MM.1S (cell line): ENCODE measurements at regions not wholly inside any gene's neighbourhood (a gene's known extent, or its start where the extent isn't known, plus 50 kb on each side); places are given as distances from the start of the nearest gene placed in this dataset.

Experiments
- DNase-seq: peaks from one replicate; pipeline ENCODE4 v3.0.0-alpha.2; 2015
- H2AFZ ChIP-seq: fragments of 300-600 bp; sonication (generic); 2 replicates; pipeline ENCODE4 v1.6.0; 2016; ENCODE audit warnings: antibody characterized with exemption, low read length
- H3F3A ChIP-seq: fragments of 300-600 bp; sonication (generic); 2 replicates; pipeline ENCODE4 v1.6.1; 2016; ENCODE audit warnings: mild to moderate bottlenecking, antibody characterized with exemption, low read length, moderate library complexity, mixed read lengths; ENCODE audit not compliant: insufficient read depth
- H3K27ac ChIP-seq: fragments of 300-600 bp; sonication (generic); 2 replicates; pipeline ENCODE4 v1.5.1; 2016; ENCODE audit warnings: mild to moderate bottlenecking, low read length
- H3K27me3 ChIP-seq: fragments of 300-600 bp; sonication (generic); replicated peaks from 2 replicates; pipeline ENCODE4 v1.6.0; 2016; ENCODE audit warnings: low read length; ENCODE audit not compliant: insufficient read depth
- H3K36me3 ChIP-seq: fragments of 300-600 bp; sonication (generic); replicated peaks from 2 replicates; pipeline ENCODE4 v1.6.1; 2016; ENCODE audit warnings: mild to moderate bottlenecking, low read length, mixed read lengths; ENCODE audit not compliant: insufficient read depth
- H3K4me1 ChIP-seq: fragments of 300-600 bp; sonication (generic); 2 replicates; pipeline ENCODE4 v1.6.1; 2016; ENCODE audit warnings: low read length, mixed read lengths
- H3K4me2 ChIP-seq: fragments of 300-600 bp; sonication (generic); 2 replicates; pipeline ENCODE4 v1.6.0; 2016; ENCODE audit warnings: low read depth, low read length
- H3K4me3 ChIP-seq: fragments of 300-600 bp; sonication (generic); 2 replicates; pipeline ENCODE4 v1.5.1; 2016; ENCODE audit warnings: low read length, mixed read lengths
- H3K79me2 ChIP-seq: fragments of 300-600 bp; sonication (generic); 2 replicates; pipeline ENCODE4 v1.6.1; 2016; ENCODE audit warnings: mixed run types, low read length, mixed read lengths
- H3K9ac ChIP-seq: fragments of 300-600 bp; sonication (generic); 2 replicates; pipeline ENCODE4 v1.6.1; 2016; ENCODE audit warnings: low read length, mixed read lengths
- H3K9me2 ChIP-seq: fragments of 300-600 bp; sonication (generic); replicated peaks from 2 replicates; pipeline ENCODE4 v1.6.1; 2016; ENCODE audit warnings: mild to moderate bottlenecking, low read length, mixed read lengths; ENCODE audit not compliant: insufficient read depth
- H3K9me3 ChIP-seq: fragments of 300-600 bp; sonication (generic); replicated peaks from 2 replicates; pipeline ENCODE4 v1.6.1; 2016; ENCODE audit warnings: mild to moderate bottlenecking, low read length, mixed read lengths; ENCODE audit not compliant: insufficient read depth
- H4K20me1 ChIP-seq: fragments of 300-600 bp; sonication (generic); 2 replicates; pipeline ENCODE4 v1.6.1; 2016; ENCODE audit warnings: mild to moderate bottlenecking, low read length, moderate library complexity, mixed read lengths; ENCODE audit not compliant: insufficient read depth
- EZH2 ChIP-seq: fragments of 300-600 bp; sonication (generic); optimal IDR thresholded peaks from 2 replicates; pipeline ENCODE3; 2017; ENCODE audit warnings: low read depth, mild to moderate bottlenecking, antibody characterized with exemption, low read length, mixed read lengths
- EZH2phosphoT487 ChIP-seq: fragments of 300-600 bp; sonication (generic); IDR thresholded peaks from 2 replicates; pipeline ENCODE4 v1.6.1; 2018; ENCODE audit warnings: antibody characterized with exemption, low read length
- TF ChIP-seq, protein P1 (sequence below): fragments of 300-600 bp; sonication (generic); IDR thresholded peaks from 2 replicates; pipeline ENCODE4 v1.5.1; 2016; ENCODE audit warnings: antibody characterized with exemption, low read length, mixed read lengths

DNA sequence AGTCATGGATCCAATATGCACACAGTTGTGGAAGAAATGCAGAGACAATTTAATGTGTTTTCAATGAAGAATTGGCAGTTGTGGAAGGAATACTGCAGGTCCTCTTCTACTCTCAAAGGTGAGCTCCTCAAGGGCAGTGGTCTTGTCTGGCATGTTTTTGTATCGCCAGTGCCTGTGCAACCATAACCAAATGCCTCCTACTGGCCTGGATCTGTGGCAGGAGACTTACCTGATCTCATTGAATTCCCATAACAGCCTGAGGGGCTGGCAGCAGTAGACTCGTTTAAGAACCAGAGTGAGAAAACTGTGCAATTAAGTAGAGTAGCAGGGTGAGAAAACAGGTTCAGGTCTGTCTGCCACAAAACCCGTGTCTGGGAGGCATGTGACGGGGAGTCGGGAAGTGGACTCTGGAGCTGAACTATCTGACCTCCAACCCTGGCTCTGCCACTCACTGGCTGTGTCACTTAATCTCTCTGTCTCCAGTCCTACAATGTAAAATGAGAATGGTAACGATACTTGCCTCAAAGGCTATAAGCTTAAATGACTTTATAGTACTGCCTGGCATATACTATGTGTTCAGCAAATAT, 268.2 kb upstream of the SSTR1 start:
- Histone ChIP-seq H3K9ac (no peak overlapping the region), H3K9me3 (no peaks in the 10 kb centered on the region), H3K27ac (no peak overlapping the region), H3K79me2 (no peaks in the 10 kb centered on the region), H2AFZ (no peak overlapping the region), H3K4me2 (no peak overlapping the region), H4K20me1 (no peaks in the 10 kb centered on the region), H3K4me3 (no peak overlapping the region), H3K36me3 (no peaks in the 10 kb centered on the region), H3K9me2 (no peaks in the 10 kb centered on the region), H3K27me3 (no peaks in the 10 kb centered on the region), H3K4me1 (no peaks in the 10 kb centered on the region), H3F3A (no peaks in the 10 kb centered on the region)
- no peak for DNase-seq
- TF ChIP-seq EZH2phosphoT487 (no peak), EZH2 (no peak)
- TF ChIP-seq, protein P1, sequence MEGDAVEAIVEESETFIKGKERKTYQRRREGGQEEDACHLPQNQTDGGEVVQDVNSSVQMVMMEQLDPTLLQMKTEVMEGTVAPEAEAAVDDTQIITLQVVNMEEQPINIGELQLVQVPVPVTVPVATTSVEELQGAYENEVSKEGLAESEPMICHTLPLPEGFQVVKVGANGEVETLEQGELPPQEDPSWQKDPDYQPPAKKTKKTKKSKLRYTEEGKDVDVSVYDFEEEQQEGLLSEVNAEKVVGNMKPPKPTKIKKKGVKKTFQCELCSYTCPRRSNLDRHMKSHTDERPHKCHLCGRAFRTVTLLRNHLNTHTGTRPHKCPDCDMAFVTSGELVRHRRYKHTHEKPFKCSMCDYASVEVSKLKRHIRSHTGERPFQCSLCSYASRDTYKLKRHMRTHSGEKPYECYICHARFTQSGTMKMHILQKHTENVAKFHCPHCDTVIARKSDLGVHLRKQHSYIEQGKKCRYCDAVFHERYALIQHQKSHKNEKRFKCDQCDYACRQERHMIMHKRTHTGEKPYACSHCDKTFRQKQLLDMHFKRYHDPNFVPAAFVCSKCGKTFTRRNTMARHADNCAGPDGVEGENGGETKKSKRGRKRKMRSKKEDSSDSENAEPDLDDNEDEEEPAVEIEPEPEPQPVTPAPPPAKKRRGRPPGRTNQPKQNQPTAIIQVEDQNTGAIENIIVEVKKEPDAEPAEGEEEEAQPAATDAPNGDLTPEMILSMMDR = no peak

DNA sequence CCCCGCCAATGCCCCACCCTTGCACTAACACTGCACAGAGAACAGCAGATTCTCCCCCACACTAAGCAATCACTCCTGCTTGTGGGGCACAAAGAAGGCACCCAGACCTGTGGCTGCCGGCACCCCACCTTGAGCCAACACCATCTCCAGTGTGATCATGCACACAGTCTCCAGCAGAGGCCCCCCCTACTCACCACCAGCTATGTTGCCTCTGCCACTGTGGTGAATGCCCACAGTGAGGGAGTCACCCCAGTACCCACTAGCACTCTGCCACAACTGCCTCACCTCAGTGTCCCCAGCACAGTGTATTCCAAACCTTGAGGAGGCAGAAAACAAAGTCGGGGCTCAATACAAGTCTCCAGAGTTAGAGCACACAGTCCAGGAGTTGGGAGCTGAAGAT, 261.7 kb upstream of the SSTR1 start:
- no peaks in the 10 kb centered on the region for H3K36me3 ChIP-seq
- TF ChIP-seq, protein P1 = no peak
- TF ChIP-seq EZH2phosphoT487 = no peak
- no peak for TF ChIP-seq EZH2
- H3K4me1 ChIP-seq = no peaks in the 10 kb centered on the region
- H3K79me2 ChIP-seq = no peaks in the 10 kb centered on the region
- H3K9ac ChIP-seq = no peak overlapping the region
- H3F3A ChIP-seq = no peaks in the 10 kb centered on the region
- H3K27me3 ChIP-seq = no peaks in the 10 kb centered on the region
- no peak for DNase-seq
- no peaks in the 10 kb centered on the region for H4K20me1 ChIP-seq
- no peak overlapping the region for H3K27ac ChIP-seq
- H3K4me2 ChIP-seq = no peak overlapping the region
- H2AFZ ChIP-seq = no peak overlapping the region
- H3K4me3 ChIP-seq = no peak overlapping the region
- H3K9me2 ChIP-seq = no peaks in the 10 kb centered on the region
- H3K9me3 ChIP-seq = no peaks in the 10 kb centered on the region

DNA sequence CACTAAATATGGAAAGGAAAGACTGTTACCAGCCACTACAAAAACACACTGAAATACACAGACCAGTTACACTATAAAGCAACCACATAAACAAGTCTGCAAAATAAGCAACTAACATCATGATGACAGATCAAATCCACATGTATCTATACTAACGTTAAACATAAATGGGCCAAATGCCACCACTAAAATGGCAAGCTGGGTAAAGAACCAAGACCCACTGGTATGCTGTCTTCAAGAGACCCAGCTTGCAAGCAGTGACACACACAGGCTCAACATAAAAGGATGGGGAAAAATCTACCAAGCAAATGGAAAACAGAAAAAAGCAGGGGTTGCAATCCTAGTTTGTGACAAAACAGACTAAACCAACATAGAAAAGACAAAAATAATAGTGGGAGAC, 260.9 kb upstream of the SSTR1 start:
- Histone ChIP-seq H3K27me3 (no peaks in the 10 kb centered on the region), H3K4me1 (no peaks in the 10 kb centered on the region), H3K9me2 (no peaks in the 10 kb centered on the region), H4K20me1 (no peaks in the 10 kb centered on the region), H3F3A (no peaks in the 10 kb centered on the region), H3K27ac (no peak overlapping the region), H3K9me3 (no peaks in the 10 kb centered on the region), H3K4me2 (no peak overlapping the region), H3K36me3 (no peaks in the 10 kb centered on the region), H3K9ac (no peak overlapping the region), H3K79me2 (no peaks in the 10 kb centered on the region), H2AFZ (no peak overlapping the region), H3K4me3 (no peak overlapping the region)
- DNase-seq = no peak
- TF ChIP-seq EZH2 (no peak), EZH2phosphoT487 (no peak)

DNA sequence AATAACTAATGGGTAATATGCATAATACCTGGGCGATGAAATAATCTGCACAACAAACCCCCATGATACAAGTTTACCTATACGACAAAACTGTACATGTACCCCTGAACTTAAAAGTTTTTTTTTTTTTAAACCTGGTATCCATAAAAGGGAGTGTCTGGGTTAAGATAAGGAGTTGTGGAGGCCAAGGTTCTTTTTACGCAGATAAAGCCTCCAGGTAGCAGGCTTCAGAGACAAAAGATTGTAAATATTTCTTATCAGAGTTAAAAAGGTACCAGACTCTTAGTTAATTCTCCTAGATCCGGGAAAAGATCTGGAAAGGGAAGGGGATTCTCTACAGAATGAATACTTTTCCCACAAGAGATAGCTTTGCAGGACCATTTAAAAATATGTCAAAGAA, 259.4 kb upstream of the SSTR1 start:
- no peaks in the 10 kb centered on the region for H3K9me3 ChIP-seq
- no peak overlapping the region for H3K4me2 ChIP-seq
- H3K4me3 ChIP-seq = no peak overlapping the region
- H3K4me1 ChIP-seq = no peaks in the 10 kb centered on the region
- no peaks in the 10 kb centered on the region for H3K36me3 ChIP-seq
- no peak overlapping the region for H2AFZ ChIP-seq
- TF ChIP-seq EZH2 (no peak), EZH2phosphoT487 (no peak)
- TF ChIP-seq, protein P1 = no peak
- H3K9me2 ChIP-seq = no peaks in the 10 kb centered on the region
- H3K27ac ChIP-seq = no peak overlapping the region
- H3F3A ChIP-seq = no peaks in the 10 kb centered on the region
- H3K27me3 ChIP-seq = no peaks in the 10 kb centered on the region
- no peak for DNase-seq
- H4K20me1 ChIP-seq = no peaks in the 10 kb centered on the region
- H3K79me2 ChIP-seq = no peaks in the 10 kb centered on the region
- no peak overlapping the region for H3K9ac ChIP-seq
